ENCODE measurements at regions not wholly inside any gene's neighbourhood (a gene's known extent, or its start where the extent isn't known, plus 50 kb on each side); places are given as distances from the start of the nearest gene placed in this dataset.

DNA sequence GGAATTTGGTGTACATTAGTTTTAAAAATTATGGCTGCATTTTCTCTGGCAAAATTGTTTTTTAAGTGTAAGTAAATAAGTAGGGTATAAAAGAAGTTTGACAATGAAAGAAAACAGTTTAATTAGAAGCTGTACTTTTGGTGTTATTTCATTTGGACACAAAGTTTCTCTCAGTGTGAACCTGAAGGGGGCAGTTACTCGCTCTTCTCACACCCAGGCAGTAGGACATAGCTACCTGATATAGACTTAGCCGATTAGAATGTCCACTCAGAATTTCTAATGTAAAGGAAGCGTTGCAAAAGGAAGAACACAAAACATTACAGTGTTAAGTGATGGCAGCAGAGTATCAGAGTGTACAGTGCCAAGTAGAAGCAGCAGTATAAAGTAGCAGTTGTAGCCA is 311.9 kb upstream of the TECRL start:
- Histone ChIP-seq H3K4me2 (ENCODE audit: insufficient read depth in 1 of 2, low read depth in 2 of 2, low read length in 2 of 2) (no peak overlapping the region), H3K27me3 (replicated peaks in 1 of 4; ENCODE audit: control insufficient read depth in 3 of 4, extremely low read depth in 1 of 4, insufficient read depth in 3 of 4, low read length in 3 of 4) (no peaks in the 10 kb centered on the region), H4K8ac (ENCODE audit: extremely low read depth, insufficient read depth, low read length) (no peak overlapping the region), H2AFZ (ENCODE audit: low read length) (no peak overlapping the region), H3K36me3 (ENCODE audit: control insufficient read depth in 2 of 4, insufficient read depth in 4 of 4, low read length in 3 of 4) (peaks cover 0 to 6% (median 0%) of the 10 kb centered on the region in 4 experiments; a peak in 2 of 8 replicates), H3K4me3 (ENCODE audit: extremely low read depth in 1 of 4, insufficient read depth in 2 of 4, low read depth in 3 of 4, low read length in 4 of 4) (no peak overlapping the region), H3K56ac (replicated peaks; ENCODE audit: insufficient read length, low read depth, low read length) (no peak overlapping the region), H3K9ac (replicated peaks in 1 of 4; ENCODE audit: extremely low read depth in 1 of 4, low read depth in 3 of 4, low read length in 3 of 4) (no peak overlapping the region), H4K5ac (ENCODE audit: insufficient read length, low read depth, low read length) (no peak overlapping the region), H2AK5ac (ENCODE audit: low read depth, low read length) (no peak overlapping the region), H3K79me2 (ENCODE audit: control insufficient read depth in 1 of 2, insufficient read depth in 2 of 2, low read length in 2 of 2) (no peaks in the 10 kb centered on the region), H2BK120ac (replicated peaks; ENCODE audit: low read depth, low read length) (peak overlapping the region; percentile 44), H3K9me3 (ENCODE audit: insufficient read depth in 2 of 2, low read depth in 1 of 2, low read length in 1 of 2) (peaks cover 6 to 18% of the 10 kb centered on the region in 2 experiments), H2BK20ac (ENCODE audit: low read length) (no peak overlapping the region), H3K14ac (ENCODE audit: insufficient read length) (no peak overlapping the region), H3K79me1 (ENCODE audit: low read depth, low read length) (no peaks in the 10 kb centered on the region), H3K23me2 (ENCODE audit: low read depth, low read length) (no peaks in the 10 kb centered on the region), H3K27ac (ENCODE audit: low read depth, low read length) (no peak overlapping the region), H2BK15ac (ENCODE audit: low read length) (no peak overlapping the region), H4K20me1 (replicated peaks in 1 of 2; ENCODE audit: control insufficient read depth in 1 of 2, insufficient read depth in 2 of 2, low read length in 2 of 2) (no peaks in the 10 kb centered on the region), H3K4me1 (replicated peaks in 1 of 4; ENCODE audit: control insufficient read depth in 3 of 4, insufficient read depth in 4 of 4, low read length in 3 of 4) (no peaks in the 10 kb centered on the region), H3K4ac (replicated peaks; ENCODE audit: insufficient read length, low read depth, low read length) (no peak overlapping the region), H4K91ac (replicated peaks; ENCODE audit: insufficient read length, low read length) (no peak overlapping the region), H3K23ac (ENCODE audit: insufficient read length) (no peak overlapping the region), H3K18ac (ENCODE audit: extremely low read depth, low read length) (peak overlapping the region; percentile 62; the same call in 1 of the 2 replicates), H2BK12ac (ENCODE audit: low read depth, low read length) (no peak overlapping the region), H2BK5ac (ENCODE audit: low read depth, low read length) (no peak overlapping the region)
- TF ChIP-seq RAD21 (IDR thresholded peaks at IDR 0.05 in 1 of 2, conservative IDR thresholded peaks at IDR 0.05 in 1 of 2; ENCODE audit: low read depth in 2 of 2, low read length in 2 of 2) (peak in 1 of 2 experiments; percentile 32; a peak in 1 of 4 replicates), TEAD4 (IDR thresholded peaks at IDR 0.05; ENCODE audit: low read depth, low read length) (no peak)
- POLR2A ChIA-PET (ENCODE audit: partially characterized antibody): no interaction called here
- no peak for FAIRE-seq
- WGBS, 2 experiments (ENCODE audit: extremely low coverage in 1 of 2, insufficient coverage in 1 of 2, insufficient read length in 1 of 2, insufficient replicate concordance in 2 of 2, low coverage in 1 of 2, low lambda C conversion rate in 2 of 2, missing lambda C conversion rate in 1 of 2): 82% methylated on average over 3 of the region's 3 CpGs; no CpG with 5 or more reads in 1 of the 2 experiments
- CTCF ChIA-PET (ENCODE audit: partially characterized antibody): interaction anchor here (1.0 to 1.7 kb wide), 3 partner anchors 9 to 24 kb away, joined by 3 to 5 read pairs (median 4); no protein-coding TSS in a partner anchor
- no peak for DNase-seq (ENCODE audit: low read depth in 1 of 2, low spot score in 2 of 2)
